Liver (tissue), 3 donors: ENCODE measurements at regions not wholly inside any gene's neighbourhood (a gene's known extent, or its start where the extent isn't known, plus 50 kb on each side); places are given as distances from the start of the nearest gene placed in this dataset.

Experiments used
- CTCF ChIP-seq: fragments of 150-350 bp; IDR thresholded peaks from 2 replicates; pipeline ENCODE4 v1.5.1; 2017; ENCODE audit warnings: improper control_type of control experiment, low read depth, low read length; ENCODE audit not compliant: missing input control
- GABPA ChIP-seq, 2 donors: IDR thresholded peaks in 1 of 2; conservative IDR thresholded peaks in 1 of 2; 2 replicates each; pipeline ENCODE4 v1.6.1; 2016; ENCODE audit warnings: antibody characterized with exemption in 2 of 2, mild to moderate bottlenecking in 1 of 2, moderate library complexity in 1 of 2
- JUND ChIP-seq, 2 donors: IDR thresholded peaks; 2 replicates each; pipeline ENCODE4 v1.6.1; 2016; ENCODE audit warnings: antibody characterized with exemption in 2 of 2
- MAX ChIP-seq: IDR thresholded peaks from 2 replicates; pipeline ENCODE4 v1.6.1; 2016; ENCODE audit warnings: antibody characterized with exemption
- RAD21 ChIP-seq, 2 donors: IDR thresholded peaks; 2 replicates each; pipeline ENCODE4 v1.6.1; 2016; ENCODE audit warnings: antibody characterized with exemption in 2 of 2, mild to moderate bottlenecking in 2 of 2
- TAF1 ChIP-seq: conservative IDR thresholded peaks from 2 replicates; pipeline ENCODE4 v1.6.1; 2016; ENCODE audit warnings: antibody characterized with exemption, mild to moderate bottlenecking
- YY1 ChIP-seq: IDR thresholded peaks from 2 replicates; pipeline ENCODE4 v1.6.1; 2016; ENCODE audit warnings: antibody characterized with exemption, mild to moderate bottlenecking
- TF ChIP-seq, protein P1 (sequence below): IDR thresholded peaks from 2 replicates; pipeline ENCODE4 v1.6.1; 2016; ENCODE audit warnings: antibody characterized with exemption, mild to moderate bottlenecking
- TF ChIP-seq, protein P2 (sequence below): IDR thresholded peaks from 2 replicates; pipeline ENCODE4 v1.6.1; 2016; ENCODE audit warnings: antibody characterized with exemption
- donor health status: healthy.
- donor health status: healthy.

DNA sequence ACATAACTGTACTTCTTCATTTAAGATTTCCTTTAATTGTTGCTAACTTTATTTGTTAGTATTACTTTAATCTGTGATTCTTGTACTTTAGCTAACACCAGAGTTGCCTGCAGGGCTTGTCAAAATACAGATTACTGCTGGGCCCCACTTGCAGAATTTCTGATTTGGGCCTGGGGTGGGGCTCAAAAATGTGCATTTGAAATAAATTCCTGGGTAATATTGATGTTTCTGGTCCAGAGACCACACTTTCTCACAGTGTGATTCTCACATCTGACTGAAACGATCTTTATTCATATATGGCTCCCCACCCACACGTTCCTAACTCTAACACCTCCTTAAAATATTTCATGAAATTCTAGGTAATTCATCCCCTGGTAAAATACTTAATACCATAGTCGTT is 452.6 kb upstream of the ACVR2A start:
- TF ChIP-seq CTCF, result no peak
- TF ChIP-seq GABPA (IDR thresholded peaks at IDR 0.05 in 1 of 2, conservative IDR thresholded peaks at IDR 0.05 in 1 of 2), result no peak
- TF ChIP-seq MAX, result no peak
- TF ChIP-seq TAF1, result no peak
- TF ChIP-seq, protein P1, sequence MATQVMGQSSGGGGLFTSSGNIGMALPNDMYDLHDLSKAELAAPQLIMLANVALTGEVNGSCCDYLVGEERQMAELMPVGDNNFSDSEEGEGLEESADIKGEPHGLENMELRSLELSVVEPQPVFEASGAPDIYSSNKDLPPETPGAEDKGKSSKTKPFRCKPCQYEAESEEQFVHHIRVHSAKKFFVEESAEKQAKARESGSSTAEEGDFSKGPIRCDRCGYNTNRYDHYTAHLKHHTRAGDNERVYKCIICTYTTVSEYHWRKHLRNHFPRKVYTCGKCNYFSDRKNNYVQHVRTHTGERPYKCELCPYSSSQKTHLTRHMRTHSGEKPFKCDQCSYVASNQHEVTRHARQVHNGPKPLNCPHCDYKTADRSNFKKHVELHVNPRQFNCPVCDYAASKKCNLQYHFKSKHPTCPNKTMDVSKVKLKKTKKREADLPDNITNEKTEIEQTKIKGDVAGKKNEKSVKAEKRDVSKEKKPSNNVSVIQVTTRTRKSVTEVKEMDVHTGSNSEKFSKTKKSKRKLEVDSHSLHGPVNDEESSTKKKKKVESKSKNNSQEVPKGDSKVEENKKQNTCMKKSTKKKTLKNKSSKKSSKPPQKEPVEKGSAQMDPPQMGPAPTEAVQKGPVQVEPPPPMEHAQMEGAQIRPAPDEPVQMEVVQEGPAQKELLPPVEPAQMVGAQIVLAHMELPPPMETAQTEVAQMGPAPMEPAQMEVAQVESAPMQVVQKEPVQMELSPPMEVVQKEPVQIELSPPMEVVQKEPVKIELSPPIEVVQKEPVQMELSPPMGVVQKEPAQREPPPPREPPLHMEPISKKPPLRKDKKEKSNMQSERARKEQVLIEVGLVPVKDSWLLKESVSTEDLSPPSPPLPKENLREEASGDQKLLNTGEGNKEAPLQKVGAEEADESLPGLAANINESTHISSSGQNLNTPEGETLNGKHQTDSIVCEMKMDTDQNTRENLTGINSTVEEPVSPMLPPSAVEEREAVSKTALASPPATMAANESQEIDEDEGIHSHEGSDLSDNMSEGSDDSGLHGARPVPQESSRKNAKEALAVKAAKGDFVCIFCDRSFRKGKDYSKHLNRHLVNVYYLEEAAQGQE, result no peak
- TF ChIP-seq JUND (IDR thresholded peaks at IDR 0.05), result no peak
- no peak for TF ChIP-seq YY1
- TF ChIP-seq RAD21 (IDR thresholded peaks at IDR 0.05), result no peak
- TF ChIP-seq, protein P2, sequence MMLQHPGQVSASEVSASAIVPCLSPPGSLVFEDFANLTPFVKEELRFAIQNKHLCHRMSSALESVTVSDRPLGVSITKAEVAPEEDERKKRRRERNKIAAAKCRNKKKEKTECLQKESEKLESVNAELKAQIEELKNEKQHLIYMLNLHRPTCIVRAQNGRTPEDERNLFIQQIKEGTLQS, result no peak
